Cardiac fibroblast (primary cell): ENCODE measurements at regions not wholly inside any gene's neighbourhood (a gene's known extent, or its start where the extent isn't known, plus 50 kb on each side); places are given as distances from the start of the nearest gene placed in this dataset.

Source experiments
- DNase-seq, 2 donors: peaks; one replicate each; pipeline versions ENCODE4 v3.0.0 to v3.0.0-alpha.2; 2010; ENCODE audit warnings: low read depth in 2 of 2
- H3K4me3 ChIP-seq, 2 donors: replicated peaks in 1 of 2; 1 replicate in 1 of 2; 2 replicates in 1 of 2; pipeline ENCODE4 v1.5.1; 2011; ENCODE audit warnings: low read depth in 2 of 2, low read length in 2 of 2, mild to moderate bottlenecking in 2 of 2, moderate library complexity in 1 of 2
- TF ChIP-seq, protein P1 (sequence below): IDR thresholded peaks from one replicate; pipeline ENCODE4 v1.5.1; 2011; ENCODE audit warnings: low read depth, mild to moderate bottlenecking, low read length, inconsistent platforms

DNA sequence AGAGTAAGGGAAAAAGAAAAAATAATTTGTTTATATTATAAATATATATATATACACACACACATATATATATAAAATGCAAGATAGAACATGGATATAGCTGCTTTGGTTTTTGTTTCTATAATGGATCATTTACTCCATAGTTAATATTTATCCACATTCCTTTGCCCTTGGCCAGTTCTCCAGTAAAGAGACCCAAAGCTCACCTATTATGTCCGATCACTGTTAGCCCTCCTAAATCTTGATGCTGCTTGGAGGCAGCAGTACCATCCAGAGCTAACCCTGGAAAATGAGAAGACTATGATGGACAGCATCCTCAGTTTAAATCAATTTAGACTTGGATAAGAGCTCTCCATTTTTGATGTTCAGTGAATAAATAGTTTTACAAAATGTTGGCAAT lies 407.7 kb downstream of the PLPP3 start:
- TF ChIP-seq, protein P1, sequence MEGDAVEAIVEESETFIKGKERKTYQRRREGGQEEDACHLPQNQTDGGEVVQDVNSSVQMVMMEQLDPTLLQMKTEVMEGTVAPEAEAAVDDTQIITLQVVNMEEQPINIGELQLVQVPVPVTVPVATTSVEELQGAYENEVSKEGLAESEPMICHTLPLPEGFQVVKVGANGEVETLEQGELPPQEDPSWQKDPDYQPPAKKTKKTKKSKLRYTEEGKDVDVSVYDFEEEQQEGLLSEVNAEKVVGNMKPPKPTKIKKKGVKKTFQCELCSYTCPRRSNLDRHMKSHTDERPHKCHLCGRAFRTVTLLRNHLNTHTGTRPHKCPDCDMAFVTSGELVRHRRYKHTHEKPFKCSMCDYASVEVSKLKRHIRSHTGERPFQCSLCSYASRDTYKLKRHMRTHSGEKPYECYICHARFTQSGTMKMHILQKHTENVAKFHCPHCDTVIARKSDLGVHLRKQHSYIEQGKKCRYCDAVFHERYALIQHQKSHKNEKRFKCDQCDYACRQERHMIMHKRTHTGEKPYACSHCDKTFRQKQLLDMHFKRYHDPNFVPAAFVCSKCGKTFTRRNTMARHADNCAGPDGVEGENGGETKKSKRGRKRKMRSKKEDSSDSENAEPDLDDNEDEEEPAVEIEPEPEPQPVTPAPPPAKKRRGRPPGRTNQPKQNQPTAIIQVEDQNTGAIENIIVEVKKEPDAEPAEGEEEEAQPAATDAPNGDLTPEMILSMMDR: no peak
- no peak for DNase-seq
- H3K4me3 ChIP-seq: no peak overlapping the region

- TF ChIP-seq, protein P1: no peak
- DNase-seq: no peak
- H3K4me3 ChIP-seq: no peak overlapping the region
These were observed 408.5 kb downstream of the PLPP3 start for GRCh38 chr1:56170784-56171320.

DNA sequence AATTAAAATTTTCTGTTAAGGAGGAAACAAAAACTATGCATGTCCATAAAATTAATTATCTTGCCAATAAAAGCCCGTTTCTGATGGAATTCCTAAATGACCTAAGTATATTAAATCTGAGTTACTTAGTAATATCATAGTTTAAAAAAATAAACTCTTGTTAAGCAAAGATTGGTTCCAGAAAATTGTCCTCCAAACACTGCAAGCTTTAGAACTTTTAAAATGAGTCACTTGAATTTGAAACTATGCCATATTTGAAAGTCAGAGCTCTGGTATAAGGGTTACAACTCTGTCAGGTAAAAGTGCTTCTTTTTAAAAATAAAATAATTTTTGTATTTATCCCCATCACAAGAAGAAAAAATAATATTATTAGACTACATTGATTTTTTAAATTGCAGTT lies 409.5 kb downstream of the PLPP3 start:
- H3K4me3 ChIP-seq: no peak overlapping the region
- TF ChIP-seq, protein P1: no peak
- peak; percentile 25 to 52 for DNase-seq

DNA sequence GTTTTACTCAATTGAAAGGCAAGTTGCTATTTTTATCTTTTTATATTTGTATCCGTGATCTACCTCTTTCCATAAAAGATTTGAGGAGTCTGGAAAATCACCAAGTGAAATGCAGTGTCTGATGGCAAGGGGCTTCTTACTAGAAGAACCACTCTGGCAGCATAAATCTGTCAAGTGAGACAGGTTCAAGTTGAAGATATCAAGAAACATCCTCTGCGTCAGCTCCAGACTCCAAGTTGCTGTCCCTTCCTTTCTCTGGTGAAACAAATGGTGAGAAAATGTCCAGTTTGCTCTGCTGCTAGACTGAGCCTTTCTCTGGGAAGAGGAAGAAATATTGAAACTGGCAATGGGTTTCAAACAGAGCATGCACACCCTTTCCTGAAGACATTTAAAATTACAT lies 411.2 kb downstream of the PLPP3 start:
- no peak for DNase-seq
- H3K4me3 ChIP-seq: no peak overlapping the region
- TF ChIP-seq, protein P1: no peak

DNA sequence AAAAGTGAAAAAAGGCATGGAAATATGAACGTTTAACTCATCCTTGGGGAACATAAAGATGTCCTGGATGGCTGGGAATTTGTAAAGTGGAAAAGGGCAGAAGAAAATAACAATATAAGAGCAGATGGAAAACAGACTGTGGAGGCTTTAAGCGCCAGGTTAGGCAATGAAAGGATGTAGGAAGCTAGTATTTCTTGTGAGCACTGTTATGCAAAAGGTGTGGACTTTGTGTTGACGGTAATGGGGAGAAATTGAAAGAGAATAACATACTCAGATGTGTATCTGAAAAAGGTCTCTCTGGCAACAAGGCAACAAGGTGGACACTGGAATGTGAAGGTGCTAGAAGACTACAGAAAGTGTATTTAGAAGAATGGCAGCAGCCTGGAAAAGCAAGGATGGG lies 411.8 kb downstream of the PLPP3 start:
- TF ChIP-seq, protein P1: no peak
- DNase-seq: no peak
- no peak overlapping the region for H3K4me3 ChIP-seq

DNA sequence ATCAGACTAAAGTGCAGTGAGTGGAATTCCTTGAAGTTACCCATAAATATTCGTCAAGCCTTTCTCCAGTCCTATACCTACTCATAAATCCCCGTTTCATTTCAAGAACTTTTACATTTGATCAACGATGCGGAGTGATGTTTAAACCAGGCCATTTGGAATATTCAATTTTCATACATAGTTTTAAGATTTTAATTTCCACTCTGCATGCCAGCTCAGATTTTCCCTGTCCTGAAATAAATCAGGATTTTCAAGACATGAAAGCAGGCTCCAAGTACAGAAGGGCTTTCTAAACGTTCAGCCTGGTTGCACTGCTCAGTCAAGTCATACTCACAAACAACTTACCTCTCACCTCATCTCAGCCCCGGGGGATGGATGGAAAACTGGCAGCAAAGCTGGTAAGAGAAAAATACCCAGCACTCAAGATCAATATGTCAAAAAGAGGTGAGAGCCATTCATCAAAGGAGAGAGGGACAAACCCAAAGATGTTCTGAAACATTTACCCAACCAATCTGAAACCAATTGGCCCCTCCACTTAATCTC lies 418.5 kb downstream of the PLPP3 start:
- H3K4me3 ChIP-seq: no peak overlapping the region
- TF ChIP-seq, protein P1: no peak
- no peak for DNase-seq
